ENCODE measurements at regions not wholly inside any gene's neighbourhood (a gene's known extent, or its start where the extent isn't known, plus 50 kb on each side); places are given as distances from the start of the nearest gene placed in this dataset.

DNA sequence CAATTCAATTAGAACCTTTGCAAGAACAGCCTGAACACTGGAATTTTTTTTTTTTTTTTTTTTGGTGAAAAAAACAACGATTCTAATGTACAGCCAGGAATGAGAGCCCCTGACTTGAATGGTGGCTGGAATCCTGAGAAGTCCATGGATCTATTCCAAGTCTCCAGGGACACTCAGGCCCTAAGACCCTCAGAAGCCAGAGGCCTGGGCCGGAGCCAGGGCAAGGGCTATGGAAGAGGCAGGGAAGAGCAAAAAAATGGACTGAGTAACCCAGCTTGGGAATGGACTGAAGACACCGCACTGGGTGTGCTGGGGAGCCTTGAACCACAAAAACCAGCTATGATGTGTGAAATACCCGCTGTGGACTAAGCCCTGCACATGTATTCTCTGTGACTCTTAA is 60.3 kb upstream of the LHX1 start:
- TF ChIP-seq, protein P1, sequence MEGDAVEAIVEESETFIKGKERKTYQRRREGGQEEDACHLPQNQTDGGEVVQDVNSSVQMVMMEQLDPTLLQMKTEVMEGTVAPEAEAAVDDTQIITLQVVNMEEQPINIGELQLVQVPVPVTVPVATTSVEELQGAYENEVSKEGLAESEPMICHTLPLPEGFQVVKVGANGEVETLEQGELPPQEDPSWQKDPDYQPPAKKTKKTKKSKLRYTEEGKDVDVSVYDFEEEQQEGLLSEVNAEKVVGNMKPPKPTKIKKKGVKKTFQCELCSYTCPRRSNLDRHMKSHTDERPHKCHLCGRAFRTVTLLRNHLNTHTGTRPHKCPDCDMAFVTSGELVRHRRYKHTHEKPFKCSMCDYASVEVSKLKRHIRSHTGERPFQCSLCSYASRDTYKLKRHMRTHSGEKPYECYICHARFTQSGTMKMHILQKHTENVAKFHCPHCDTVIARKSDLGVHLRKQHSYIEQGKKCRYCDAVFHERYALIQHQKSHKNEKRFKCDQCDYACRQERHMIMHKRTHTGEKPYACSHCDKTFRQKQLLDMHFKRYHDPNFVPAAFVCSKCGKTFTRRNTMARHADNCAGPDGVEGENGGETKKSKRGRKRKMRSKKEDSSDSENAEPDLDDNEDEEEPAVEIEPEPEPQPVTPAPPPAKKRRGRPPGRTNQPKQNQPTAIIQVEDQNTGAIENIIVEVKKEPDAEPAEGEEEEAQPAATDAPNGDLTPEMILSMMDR (IDR thresholded peaks at IDR 0.05) = no peak
- TF ChIP-seq ZFX (IDR thresholded peaks at IDR 0.05; ENCODE audit: borderline replicate concordance) = no peak
